SW480 (cell line): ENCODE measurements at regions not wholly inside any gene's neighbourhood (a gene's known extent, or its start where the extent isn't known, plus 50 kb on each side); places are given as distances from the start of the nearest gene placed in this dataset.
"Not testable (repeated sequence)": the region's sequence is repeated elsewhere in the genome, so short reads cannot be mapped to it uniquely, and the experiment has no call there.

Experiments used
- DNase-seq: peaks from one replicate; pipeline ENCODE4 v3.0.0-alpha.2; 2016; ENCODE audit warnings: low spot score

DNA sequence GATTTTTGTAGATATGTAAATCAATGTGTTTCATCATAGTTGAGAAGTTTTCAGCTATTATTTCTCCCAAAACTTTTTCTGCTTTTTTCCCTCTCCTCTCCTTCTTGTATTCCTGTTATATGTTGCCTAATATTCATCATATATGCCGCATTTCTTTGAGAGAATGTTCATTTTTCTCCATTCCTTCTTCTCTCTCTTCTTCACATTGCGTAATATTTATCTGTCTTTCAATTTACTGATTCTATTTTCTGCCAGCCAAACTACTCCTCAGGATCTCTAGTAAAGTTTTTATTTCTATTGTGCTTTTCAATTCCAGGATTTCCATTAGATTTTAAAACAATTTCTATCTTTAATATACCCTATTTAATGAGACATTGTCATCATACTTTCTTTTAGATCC, 896.8 kb downstream of the EPHA7 start:
- no peak for DNase-seq

DNA sequence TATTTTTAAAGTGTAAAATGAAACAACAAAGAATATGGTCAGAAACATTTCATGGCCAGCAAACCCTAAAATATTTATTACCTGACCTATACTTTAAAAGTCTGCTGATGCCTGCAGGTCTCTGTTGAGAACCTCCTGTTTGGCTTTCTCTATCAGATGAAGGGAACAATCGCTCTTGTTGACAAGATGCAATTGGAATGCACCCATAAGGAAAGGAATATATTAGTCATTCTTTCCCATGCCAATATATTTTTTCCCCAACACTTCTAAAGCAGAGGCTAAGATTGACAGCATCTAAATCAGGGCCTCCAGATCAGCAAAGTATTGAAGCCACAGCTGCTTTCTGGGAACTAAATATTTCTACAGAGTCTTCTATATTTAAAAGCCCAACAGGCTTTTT, 897.8 kb downstream of the EPHA7 start:
- no peak for DNase-seq

DNA sequence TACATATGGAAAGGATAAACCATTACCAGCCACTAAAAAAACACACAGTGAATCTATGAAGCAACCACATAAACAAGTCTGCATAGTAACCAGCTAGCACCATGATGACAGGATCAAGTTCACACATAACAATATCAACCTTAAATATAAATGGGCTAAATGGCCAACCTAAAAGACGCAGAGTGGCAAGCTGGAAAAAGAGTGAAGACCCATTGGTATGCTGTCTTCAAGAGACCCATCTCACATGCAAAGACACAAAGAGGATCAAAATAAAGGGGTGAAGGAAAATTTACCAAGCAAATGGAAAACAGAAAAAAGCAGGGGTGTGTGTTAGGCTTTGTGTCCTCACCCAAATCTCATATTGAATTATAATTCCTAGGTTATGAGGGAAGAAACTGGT, 909.2 kb downstream of the EPHA7 start:
- no peak for DNase-seq

DNA sequence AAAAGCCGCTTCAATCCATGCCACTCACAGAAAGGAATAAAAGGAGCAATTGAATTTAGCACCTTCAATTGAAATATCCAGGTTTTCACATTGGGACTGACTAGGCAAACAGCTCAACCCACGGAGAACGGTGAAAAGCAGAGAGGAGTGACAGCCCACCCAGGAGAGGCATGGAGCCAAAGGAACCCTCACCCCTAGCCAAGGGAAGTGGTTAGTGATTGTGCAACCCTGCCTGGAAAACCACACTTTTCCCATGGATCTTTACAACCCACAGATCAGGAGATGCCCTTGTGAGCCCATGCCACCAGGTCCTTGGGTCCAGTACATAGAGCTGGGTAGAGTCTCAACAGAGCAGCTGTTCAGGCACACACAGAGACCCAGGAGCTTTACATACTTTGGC, 911.8 kb downstream of the EPHA7 start:
- no peak for DNase-seq

DNA sequence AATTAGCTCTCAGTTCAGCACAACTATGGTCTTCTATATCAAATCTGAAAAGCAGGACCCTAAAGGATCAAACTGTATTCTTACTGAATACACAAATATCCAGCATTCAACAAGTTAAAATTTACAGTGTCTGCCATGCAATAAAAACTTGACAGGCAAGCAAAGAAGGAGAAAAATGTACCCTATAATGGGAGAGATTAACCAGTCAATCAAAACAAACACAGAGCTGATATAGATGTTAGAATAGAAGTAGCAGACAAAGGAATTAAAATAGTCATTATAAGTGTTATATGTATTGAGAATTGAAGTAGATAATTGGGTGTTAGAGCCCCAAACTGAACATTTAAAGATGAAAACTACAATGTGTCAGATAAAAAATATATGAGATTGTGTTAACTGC, 914.9 kb downstream of the EPHA7 start:
- no peak for DNase-seq

DNA sequence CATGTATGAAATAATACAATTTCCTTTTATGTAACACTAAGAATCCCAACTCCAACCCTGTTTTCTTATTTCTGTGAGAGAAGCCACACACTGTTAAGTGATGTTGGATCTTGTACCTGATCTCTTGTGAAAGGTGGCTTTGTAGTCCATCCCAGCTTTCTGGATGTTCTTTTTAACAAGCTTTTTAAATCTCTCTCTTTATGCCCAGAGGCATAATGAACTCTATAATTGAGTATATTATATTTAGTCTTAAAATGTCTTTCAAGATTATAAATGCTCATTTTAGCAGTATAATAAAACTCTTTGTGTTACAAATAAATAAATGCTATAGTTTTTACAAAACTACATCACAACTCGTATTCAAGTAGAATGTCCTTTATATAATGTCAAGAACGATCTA, 922.1 kb downstream of the EPHA7 start:
- DNase-seq = no peak

DNA sequence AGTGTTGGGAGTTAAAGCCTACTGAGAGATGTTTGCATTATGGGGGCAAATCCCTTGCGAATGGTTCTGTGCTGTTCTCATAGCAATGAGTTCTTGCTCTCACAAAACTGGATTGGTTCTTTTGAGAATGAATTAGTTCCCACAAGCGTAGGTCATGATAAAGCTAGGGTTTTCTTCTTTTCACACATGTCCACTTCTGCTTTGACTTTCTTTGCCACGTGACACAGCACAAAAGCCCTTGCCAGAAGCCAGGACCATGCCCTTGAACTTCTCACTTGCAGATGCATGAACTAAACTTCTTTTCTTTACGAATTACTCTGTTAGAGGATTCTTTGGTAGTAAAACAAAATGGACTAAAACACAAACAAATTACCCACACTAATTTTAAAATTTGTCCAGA, 922.8 kb downstream of the EPHA7 start:
- DNase-seq = no peak

DNA sequence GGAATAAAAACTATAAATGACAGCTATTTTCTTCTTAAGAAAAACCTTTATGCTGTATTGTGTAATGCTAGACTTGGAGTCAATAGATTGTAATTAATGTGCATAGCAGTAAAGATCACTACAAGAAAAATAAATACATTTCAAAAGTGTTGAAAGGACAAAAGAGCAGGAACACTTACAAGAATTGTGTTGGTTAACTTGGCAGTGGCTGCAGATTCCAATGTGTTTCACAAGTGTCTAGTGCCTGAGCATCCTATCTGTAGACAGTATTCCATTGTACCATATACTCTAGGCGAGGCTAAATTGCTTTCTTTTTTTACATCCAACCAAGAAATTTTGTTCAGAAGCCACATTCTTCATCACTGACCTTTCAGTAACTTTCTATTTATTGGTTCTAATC, 924.1 kb downstream of the EPHA7 start:
- DNase-seq = no peak

DNA sequence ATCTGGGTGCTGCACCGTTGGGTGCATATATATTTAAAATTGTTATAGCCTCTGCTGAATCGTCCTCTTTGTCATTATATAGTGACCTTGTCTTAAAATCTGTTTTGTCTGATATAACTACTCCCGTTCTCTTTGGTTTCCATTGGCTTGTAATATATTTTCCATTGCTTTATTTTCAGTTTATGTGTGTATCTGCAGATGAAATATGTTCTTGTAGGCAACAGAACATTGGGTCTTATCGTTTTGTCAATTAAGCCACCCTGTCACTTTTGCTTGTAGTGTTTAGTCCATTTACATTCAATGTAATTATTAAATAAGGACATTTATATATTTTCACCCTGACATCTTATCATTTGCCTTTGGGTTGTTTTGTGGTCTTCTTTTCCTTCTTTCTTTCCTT, 933.9 kb downstream of the EPHA7 start:
- no peak for DNase-seq

DNA sequence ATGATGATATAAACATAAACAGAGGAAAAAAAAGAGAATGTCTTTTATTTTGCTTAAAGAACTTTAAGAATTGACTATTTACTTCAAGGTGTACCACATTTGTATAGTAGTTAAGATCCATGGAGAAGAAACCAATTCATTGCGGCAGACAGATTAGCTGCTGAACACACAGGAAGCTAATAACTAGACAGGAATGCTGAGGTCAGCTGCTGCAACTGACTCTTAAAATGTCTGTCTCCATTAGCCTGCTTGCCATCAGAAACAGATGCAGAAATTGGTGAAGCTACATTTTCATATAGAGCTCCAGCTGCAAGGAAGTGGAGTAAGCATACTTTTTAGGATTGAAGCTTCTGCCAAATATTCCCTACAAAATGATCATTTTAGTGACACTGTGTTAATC, 939.5 kb downstream of the EPHA7 start:
- DNase-seq = peak; percentile 7

DNA sequence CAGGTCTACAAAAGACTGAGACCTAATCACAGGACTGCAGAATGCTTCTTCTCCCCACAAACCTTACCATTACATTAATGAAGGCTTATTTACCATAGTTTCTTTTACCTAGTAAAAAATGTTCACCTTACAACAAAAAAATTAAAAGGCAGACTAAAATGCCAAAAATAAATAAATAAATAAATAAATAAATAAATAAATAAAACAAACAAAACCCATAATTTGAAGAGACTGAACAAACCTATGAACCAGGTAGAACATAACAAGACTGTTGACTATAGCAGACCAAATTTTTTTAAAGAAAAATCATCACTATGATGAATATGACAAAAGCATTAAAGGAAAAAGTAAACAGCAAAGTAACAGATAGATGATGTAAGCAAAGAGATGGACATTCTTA, 946.3 kb downstream of the EPHA7 start:
- no peak for DNase-seq

DNA sequence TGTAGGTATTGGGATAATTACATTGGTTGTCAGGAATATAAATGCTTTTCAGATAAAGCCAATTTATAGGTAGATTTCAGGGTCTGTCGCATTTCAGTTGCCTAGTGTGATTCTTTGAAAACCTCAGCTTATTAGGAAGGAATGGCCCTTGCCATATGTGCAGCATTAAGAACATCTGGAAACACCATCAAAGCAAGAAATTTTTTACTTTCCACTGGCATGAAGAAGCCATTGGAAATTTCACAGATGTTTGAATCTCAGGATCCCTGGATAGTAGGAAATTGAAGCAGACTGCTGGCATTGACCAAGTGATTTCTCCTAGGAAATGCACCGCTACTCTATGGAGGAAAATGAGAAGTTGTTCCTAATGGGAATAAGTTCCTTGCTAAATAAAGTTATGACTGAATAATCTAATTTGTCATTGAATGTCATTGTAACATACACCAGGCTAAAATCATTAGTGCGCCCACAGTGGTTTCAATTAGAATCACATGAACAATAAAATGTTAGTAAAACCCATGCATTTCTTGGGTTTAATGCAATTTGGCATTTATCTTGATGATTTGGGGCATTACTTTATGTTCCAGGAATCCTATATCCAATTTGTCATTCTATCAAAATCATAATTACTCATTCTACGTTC, 950.1 kb downstream of the EPHA7 start:
- no peak for DNase-seq

DNA sequence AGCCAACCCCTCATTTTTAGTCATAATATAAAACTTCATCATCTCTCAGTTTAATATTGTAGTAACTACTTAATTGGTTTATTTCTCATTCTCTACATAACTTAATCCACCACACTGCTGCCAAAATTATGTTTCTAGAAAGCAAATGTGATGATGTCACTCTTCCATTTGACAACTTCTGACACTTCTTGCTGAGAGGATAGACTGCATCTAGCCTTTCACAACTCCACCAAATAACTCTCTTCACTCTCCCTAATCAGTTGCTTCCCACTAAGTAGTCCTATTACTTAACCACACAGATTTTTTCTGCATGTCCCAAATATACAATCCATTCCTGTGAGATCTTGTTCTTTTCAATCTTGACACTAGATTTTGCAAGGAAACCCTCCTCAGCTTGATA, 951.3 kb downstream of the EPHA7 start:
- DNase-seq = no peak

DNA sequence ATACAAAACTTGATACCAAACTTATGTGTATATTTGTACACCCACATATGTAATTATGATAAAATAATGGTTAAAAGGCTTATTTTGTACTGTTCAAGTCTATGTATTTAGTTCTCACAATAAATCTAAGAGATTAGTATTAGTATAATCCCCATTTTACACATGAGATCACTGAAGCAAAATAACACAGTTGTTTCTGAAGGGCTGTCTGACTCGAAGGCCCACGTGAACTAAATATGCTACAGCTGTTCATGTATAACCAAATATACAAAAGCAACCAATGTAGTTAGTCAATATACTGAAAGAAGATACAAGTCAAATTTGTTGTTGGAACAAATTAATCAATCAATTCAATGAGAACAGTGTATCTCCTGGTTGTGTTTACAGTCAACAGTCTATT, 959.2 kb downstream of the EPHA7 start:
- DNase-seq = no peak

DNA sequence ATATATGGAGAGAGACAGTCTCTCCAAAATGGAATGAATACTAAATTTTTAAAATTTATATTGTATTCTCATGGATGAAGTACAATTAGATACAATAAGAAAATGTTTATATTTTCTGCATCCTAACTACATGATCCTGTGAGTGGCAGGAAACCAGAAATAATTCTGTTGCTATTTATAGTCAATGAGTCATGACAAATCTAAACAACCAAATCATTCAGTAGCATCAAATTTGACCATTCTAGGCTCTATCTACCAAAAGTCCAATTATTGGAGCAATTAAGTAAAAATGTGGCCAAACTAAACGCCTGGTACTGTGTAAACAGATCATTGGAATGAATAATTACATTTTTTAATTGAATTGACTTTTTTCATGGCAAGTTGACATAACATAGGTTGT, 959.8 kb downstream of the EPHA7 start:
- DNase-seq = no peak

DNA sequence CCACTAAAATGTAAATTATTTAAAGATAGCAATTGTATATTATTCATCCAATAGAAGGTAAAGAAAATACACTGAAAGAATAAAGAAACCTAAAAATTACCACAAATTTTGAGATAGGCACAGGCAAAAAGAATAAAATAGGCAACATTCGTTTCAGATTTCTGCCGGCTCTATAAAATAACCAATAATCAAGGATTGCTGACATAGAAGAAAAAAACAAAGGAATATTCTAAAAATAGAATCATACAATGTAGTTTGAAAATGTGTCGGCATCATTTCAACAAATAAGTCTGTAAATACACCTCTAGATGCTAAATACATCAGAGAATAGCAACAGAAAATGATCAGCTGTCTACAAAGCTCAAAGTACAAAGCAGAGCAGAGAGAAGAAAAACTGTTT, 973.3 kb downstream of the EPHA7 start:
- no peak for DNase-seq

DNA sequence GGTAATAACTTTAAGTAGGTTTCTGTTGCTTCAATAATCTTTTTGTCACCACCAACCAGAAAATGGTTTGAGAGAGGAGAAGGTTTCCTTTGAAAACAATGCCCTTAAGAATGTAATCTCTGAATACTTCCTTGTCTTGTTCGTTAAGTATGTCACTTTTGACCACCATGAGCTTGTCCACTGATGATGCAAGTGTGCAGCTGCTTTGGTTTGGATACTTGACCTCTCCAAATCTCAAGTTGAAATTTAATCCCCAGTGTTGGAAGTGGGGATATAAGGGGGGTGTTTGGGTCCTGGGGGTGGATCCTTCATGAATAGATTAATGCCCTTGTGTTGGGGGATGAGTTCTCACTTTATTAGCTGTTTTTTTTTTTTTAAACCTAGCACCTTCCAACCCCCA, 985.4 kb downstream of the EPHA7 start:
- DNase-seq = no peak

DNA sequence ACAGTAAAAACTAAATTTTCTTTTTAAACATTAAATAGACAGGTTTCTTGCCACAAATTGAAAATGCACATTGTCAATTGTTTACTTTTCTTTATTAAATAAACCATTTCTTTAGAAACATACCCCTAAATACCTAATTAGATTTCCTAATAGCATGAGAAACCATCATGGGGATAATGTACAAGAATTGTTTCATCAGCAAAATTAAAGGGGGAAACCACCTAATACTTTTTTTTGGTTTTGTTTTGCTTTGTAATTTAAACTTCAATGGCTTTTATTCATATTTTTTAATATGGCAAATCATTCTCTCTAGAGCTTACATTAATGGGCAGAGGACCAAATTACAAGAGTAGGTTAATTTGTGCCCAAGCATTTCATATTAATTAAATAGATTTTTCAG, 987.9 kb downstream of the EPHA7 start:
- DNase-seq = no peak

DNA sequence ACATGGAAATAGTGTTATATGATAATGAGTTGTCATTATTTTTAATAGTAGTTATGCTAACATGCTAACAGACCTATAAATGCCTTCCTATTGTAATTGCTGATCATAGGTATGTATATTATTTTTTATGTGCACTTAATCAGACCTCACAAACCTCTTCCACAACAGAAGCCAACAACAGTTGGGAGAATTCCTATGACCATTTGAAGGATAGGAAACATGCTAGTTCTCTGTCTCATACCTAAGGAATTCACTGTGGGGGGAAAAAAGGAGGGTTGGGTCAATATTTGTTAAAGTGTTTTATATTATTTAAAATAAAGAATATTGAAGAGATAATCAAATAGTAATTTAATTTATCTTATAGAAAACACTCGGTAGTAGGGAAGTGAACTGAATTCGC, 990.9 kb downstream of the EPHA7 start:
- no peak for DNase-seq

DNA sequence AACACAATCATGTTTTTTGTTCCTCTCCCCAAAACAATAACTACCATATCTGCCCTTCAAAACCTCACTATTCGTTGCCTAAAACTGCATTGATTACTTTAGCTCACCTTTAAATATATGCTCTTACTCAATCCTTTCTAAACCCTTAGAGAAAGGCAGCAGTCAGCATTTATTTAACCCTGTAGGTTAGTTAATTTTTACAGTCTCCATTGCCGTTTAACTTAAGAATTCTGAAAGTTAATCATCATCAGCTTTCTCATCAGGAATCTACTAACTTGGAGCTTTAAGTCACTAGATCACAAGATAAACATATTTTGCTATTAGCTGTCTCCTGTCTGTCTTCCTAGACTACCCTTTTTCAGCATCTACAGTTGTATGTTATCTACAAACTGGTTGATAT, 991.9 kb downstream of the EPHA7 start:
- no peak for DNase-seq

DNA sequence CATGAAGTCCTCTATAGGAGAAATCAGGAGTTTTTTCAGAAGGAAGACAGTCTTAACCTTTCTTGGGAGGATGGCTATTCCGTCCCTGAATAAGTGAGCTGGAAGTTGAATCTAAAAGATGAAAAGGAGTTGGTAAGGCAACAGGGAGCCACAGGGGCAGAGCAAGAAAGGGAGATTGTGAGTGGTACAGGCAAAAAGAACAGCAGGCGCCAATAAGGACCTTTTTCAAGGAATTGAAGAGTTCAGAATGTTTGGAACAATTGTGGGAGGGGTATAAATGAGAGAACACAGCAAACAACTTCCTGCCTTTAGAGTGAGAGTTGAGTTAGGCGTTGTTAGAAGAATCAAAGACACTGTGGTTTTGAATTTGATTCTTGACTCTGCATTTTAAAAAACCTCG, 1003.7 kb downstream of the EPHA7 start:
- DNase-seq = no peak

DNA sequence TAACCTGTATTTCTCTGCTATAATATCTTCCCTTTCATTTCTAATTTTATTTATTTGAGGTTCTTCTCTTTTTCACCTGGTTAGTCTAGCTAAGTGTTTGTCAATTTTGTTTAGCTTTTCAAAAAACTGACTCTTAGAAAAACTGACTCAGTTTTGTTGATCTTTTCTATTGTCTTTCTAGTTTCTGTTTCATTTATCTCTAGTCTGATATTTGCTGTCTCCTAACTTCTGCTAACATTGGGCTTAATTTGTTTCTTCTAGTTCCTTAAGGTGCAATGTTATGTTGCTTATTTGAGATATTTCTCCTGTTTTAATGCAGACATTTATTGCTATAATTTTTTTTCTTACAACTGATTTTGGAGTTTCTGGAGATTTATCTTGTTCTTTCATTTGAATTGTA, 1011.0 kb downstream of the EPHA7 start:
- DNase-seq = no peak

DNA sequence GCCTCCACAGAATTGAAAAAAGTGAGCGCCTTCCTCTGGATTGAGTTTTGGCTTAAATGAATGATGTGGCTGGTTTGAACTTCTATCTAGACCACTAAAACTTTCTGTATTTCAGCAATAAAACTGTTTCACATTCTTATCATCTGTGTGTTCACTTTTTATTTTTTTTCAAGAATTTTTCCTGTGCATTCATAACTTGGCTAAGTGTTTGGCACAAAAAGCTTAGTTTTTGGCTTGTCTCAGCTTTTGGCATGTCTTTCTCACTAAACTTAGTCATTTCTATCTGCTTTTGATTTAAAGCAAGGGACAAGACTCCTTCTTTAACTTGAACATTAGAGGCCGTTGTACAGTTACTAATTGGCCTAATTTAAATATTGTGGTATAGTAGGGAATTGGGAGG, 1015.1 kb downstream of the EPHA7 start:
- no peak for DNase-seq

DNA sequence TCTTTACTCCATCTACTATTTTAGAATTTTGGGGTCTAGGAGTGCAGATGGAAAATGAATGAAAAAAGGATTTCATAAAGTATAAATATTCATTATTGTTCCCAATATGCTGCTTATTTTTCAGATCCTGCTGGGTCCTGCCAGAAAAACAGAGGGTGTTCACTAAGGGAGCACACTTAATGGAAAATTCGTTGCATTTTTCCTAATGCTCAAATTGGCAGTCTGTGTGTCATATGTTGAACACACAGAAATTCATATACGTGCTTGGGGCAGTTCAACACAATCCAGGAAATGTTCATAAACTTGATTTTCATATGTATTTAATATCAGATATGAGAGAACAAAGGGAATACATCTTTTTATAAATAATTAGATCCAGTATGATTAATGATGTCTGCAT, 1019.4 kb downstream of the EPHA7 start:
- DNase-seq = no peak

DNA sequence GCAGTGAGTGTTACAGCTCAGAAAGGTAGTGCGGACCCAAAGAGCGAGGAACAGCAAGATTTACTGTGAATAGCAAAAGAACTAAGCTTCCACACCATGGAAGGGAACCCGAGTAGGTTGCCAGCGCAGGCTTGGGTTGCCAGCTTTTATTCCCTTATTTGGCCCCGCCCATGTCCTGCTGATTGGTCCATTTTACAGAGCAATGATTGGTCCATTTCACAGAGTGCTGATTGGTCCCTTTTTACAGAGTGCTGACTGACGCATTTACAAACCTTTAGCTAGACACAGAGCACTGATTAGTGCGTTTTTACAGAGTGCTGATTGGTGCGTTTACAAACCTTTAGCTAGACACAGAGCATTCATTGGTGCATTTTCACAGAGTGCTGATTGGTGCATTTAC, 1030.7 kb downstream of the EPHA7 start:
- DNase-seq = not testable (repeated sequence)
